ENCODE measurements at regions not wholly inside any gene's neighbourhood (a gene's known extent, or its start where the extent isn't known, plus 50 kb on each side); places are given as distances from the start of the nearest gene placed in this dataset.

DNA sequence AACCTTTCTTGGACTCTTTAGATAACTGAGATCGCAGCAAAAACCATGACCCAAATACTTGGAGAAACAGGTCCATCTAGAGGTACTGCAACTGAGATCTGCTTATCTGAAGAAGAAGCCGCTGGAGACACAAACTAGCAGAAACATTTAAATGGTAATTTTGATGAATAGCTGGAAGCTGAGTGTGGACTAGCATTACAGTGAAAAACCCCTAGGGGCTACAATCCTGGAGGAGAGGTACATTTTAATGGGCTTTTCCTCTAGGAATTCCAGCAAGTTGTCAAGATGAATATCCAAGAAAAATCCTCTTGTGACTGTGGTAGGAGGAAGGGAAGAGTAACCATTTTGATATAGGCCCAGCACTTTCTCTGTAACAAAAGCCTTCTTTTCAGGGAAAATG, 592.5 kb upstream of the GRIA3 start:
- TF ChIP-seq, protein P1, sequence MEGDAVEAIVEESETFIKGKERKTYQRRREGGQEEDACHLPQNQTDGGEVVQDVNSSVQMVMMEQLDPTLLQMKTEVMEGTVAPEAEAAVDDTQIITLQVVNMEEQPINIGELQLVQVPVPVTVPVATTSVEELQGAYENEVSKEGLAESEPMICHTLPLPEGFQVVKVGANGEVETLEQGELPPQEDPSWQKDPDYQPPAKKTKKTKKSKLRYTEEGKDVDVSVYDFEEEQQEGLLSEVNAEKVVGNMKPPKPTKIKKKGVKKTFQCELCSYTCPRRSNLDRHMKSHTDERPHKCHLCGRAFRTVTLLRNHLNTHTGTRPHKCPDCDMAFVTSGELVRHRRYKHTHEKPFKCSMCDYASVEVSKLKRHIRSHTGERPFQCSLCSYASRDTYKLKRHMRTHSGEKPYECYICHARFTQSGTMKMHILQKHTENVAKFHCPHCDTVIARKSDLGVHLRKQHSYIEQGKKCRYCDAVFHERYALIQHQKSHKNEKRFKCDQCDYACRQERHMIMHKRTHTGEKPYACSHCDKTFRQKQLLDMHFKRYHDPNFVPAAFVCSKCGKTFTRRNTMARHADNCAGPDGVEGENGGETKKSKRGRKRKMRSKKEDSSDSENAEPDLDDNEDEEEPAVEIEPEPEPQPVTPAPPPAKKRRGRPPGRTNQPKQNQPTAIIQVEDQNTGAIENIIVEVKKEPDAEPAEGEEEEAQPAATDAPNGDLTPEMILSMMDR (IDR thresholded peaks at IDR 0.05; ENCODE audit: low read depth, low read length, missing input control): no peak
- no peak for TF ChIP-seq RAD21 (IDR thresholded peaks at IDR 0.05)
